H1 (cell line): ENCODE measurements at regions not wholly inside any gene's neighbourhood (a gene's known extent, or its start where the extent isn't known, plus 50 kb on each side); places are given as distances from the start of the nearest gene placed in this dataset.
"Not testable (repeated sequence)": the region's sequence is repeated elsewhere in the genome, so short reads cannot be mapped to it uniquely, and the experiment has no call there.

Experiments used
- CTCF ChIA-PET: fragments of 300-600 bp; sonication (Branson Sonifier 250); formaldehyde crosslinking; loops from one replicate; lab custom pipeline; 2021; ENCODE audit not compliant: partially characterized antibody; lab: Charles Lee
- POLR2A ChIA-PET: fragments of 300-600 bp; sonication (Branson Sonifier 250); formaldehyde crosslinking; loops from one replicate; lab custom pipeline; 2021; ENCODE audit warnings: inconsistent platforms; ENCODE audit not compliant: partially characterized antibody; lab: Charles Lee
- DNase-seq, 2 experiments: peaks; one replicate each; pipeline versions ENCODE4 v3.0.0 to v3.0.0-alpha.2; 2010 to 2022; ENCODE audit warnings: low spot score in 2 of 2, low read depth in 1 of 2, mixed read lengths in 1 of 2
- FAIRE-seq: peaks from 2 replicates; lab custom pipeline; 2011; peaks lifted over from hg19 to GRCh38; lab: Jason Lieb, UNC
- H2AFZ ChIP-seq: 2 replicates; pipeline ENCODE4 v1.8.1; 2012; ENCODE audit warnings: low read length, inconsistent platforms
- H2AK5ac ChIP-seq: 2 replicates; pipeline ENCODE4 v1.6.1; 2013; ENCODE audit warnings: low read depth, low read length
- H2BK120ac ChIP-seq: replicated peaks from 2 replicates; pipeline ENCODE3; 2013; ENCODE audit warnings: low read depth, low read length, inconsistent platforms
- H2BK12ac ChIP-seq: 2 replicates; pipeline ENCODE4 v1.6.1; 2013; ENCODE audit warnings: low read depth, low read length
- H2BK15ac ChIP-seq: 2 replicates; pipeline ENCODE4 v1.6.1; 2013; ENCODE audit warnings: low read length
- H2BK20ac ChIP-seq: 2 replicates; pipeline ENCODE4 v1.6.1; 2013; ENCODE audit warnings: low read length
- H2BK5ac ChIP-seq: 2 replicates; pipeline ENCODE4 v1.6.1; 2013; ENCODE audit warnings: low read depth, low read length
- H3K14ac ChIP-seq: 2 replicates; pipeline ENCODE4 v1.6.1; 2013; ENCODE audit warnings: inconsistent platforms; ENCODE audit not compliant: insufficient read length
- H3K18ac ChIP-seq: 2 replicates; pipeline ENCODE4 v1.6.1; 2013; ENCODE audit warnings: low read length; ENCODE audit errors: extremely low read depth
- H3K23ac ChIP-seq: 2 replicates; pipeline ENCODE4 v1.6.1; 2013; ENCODE audit warnings: inconsistent platforms; ENCODE audit not compliant: insufficient read length
- H3K23me2 ChIP-seq: 2 replicates; pipeline ENCODE4 v1.6.1; 2013; ENCODE audit warnings: low read depth, low read length
- H3K27ac ChIP-seq: 2 replicates; pipeline ENCODE4 v1.6.1; 2011; ENCODE audit warnings: low read depth, low read length, inconsistent platforms
- H3K27me3 ChIP-seq, 4 experiments: replicated peaks in 1 of 4; 1 replicate in 1 of 4; 2 replicates in 3 of 4; pipeline versions ENCODE4 v1.6.1 to v1.8.1; 2011 to 2013; ENCODE audit warnings: low read length in 3 of 4, mild to moderate bottlenecking in 3 of 4, inconsistent platforms in 2 of 4, mixed read lengths in 2 of 4, moderate library complexity in 1 of 4; ENCODE audit not compliant: control insufficient read depth in 3 of 4, insufficient read depth in 3 of 4; ENCODE audit errors: extremely low read depth in 1 of 4
- H3K36me3 ChIP-seq, 4 experiments: 2 replicates each; pipeline versions ENCODE4 v1.6.1 to v1.8.1; 2011 to 2013; ENCODE audit warnings: mild to moderate bottlenecking in 4 of 4, low read length in 3 of 4, moderate library complexity in 2 of 4, control low read depth in 1 of 4, inconsistent platforms in 1 of 4; ENCODE audit not compliant: insufficient read depth in 4 of 4, control insufficient read depth in 2 of 4
- H3K4ac ChIP-seq: replicated peaks from 2 replicates; pipeline ENCODE3; 2013; ENCODE audit warnings: low read length, low read depth, mixed read lengths, inconsistent platforms; ENCODE audit not compliant: insufficient read length
- H3K4me1 ChIP-seq, 4 experiments: replicated peaks in 1 of 4; 1 replicate in 1 of 4; 2 replicates in 3 of 4; pipeline versions ENCODE4 v1.6.1 to v1.8.1; 2011 to 2013; ENCODE audit warnings: low read length in 3 of 4, inconsistent platforms in 2 of 4, mixed read lengths in 1 of 4; ENCODE audit not compliant: insufficient read depth in 4 of 4, control insufficient read depth in 3 of 4
- H3K4me2 ChIP-seq, 2 experiments: 2 replicates each; pipeline versions ENCODE4 v1.6.1 to v1.8.1; 2011 to 2013; ENCODE audit warnings: low read depth in 2 of 2, low read length in 2 of 2, control low read depth in 1 of 2, inconsistent platforms in 1 of 2, mild to moderate bottlenecking in 1 of 2; ENCODE audit not compliant: insufficient read depth in 1 of 2
- H3K4me3 ChIP-seq, 4 experiments: fragments of 200-600, 300-600 bp in 1 of 4; sonication (generic), shearing (Covaris generic), sonication (Bioruptor Twin) in 1 of 4; 2 replicates each; pipeline versions ENCODE4 v1.5.1 to v1.8.1; 2011 to 2016; ENCODE audit warnings: low read length in 4 of 4, low read depth in 3 of 4, control low read depth in 2 of 4, inconsistent platforms in 2 of 4, mild to moderate bottlenecking in 2 of 4, mixed read lengths in 1 of 4, moderate library complexity in 1 of 4; ENCODE audit not compliant: insufficient read depth in 2 of 4; ENCODE audit errors: extremely low read depth in 1 of 4
- H3K56ac ChIP-seq: replicated peaks from 2 replicates; pipeline ENCODE3; 2013; ENCODE audit warnings: low read depth, mild to moderate bottlenecking, mixed read lengths, low read length, inconsistent platforms; ENCODE audit not compliant: insufficient read length
- H3K79me1 ChIP-seq: 2 replicates; pipeline ENCODE4 v1.6.1; 2013; ENCODE audit warnings: low read depth, low read length, control low read depth
- H3K79me2 ChIP-seq, 2 experiments: 2 replicates each; pipeline versions ENCODE4 v1.6.1 to v1.8.1; 2012 to 2013; ENCODE audit warnings: low read length in 2 of 2, mild to moderate bottlenecking in 2 of 2, inconsistent platforms in 1 of 2; ENCODE audit not compliant: insufficient read depth in 2 of 2, control insufficient read depth in 1 of 2
- H3K9ac ChIP-seq, 4 experiments: replicated peaks in 1 of 4; 1 replicate in 1 of 4; 2 replicates in 3 of 4; pipeline versions ENCODE4 v1.6.1 to v1.8.1; 2011 to 2013; ENCODE audit warnings: low read depth in 3 of 4, low read length in 3 of 4, control low read depth in 2 of 4, mild to moderate bottlenecking in 2 of 4, moderate library complexity in 2 of 4, inconsistent platforms in 1 of 4; ENCODE audit errors: extremely low read depth in 1 of 4
- H3K9me3 ChIP-seq, 2 experiments: 2 replicates each; pipeline versions ENCODE4 v1.6.1 to v1.8.1; 2012 to 2013; ENCODE audit warnings: mild to moderate bottlenecking in 2 of 2, moderate library complexity in 2 of 2, control low read depth in 1 of 2, inconsistent platforms in 1 of 2, low read depth in 1 of 2, low read length in 1 of 2, mixed read lengths in 1 of 2; ENCODE audit not compliant: insufficient read depth in 2 of 2
- H4K20me1 ChIP-seq, 2 experiments: replicated peaks in 1 of 2; 2 replicates each; pipeline versions ENCODE3 to v1.8.1; 2011 to 2013; ENCODE audit warnings: inconsistent platforms in 2 of 2, low read length in 2 of 2, mild to moderate bottlenecking in 1 of 2; ENCODE audit not compliant: insufficient read depth in 2 of 2, control insufficient read depth in 1 of 2
- H4K5ac ChIP-seq: 2 replicates; pipeline ENCODE4 v1.6.1; 2013; ENCODE audit warnings: low read length, low read depth, mixed read lengths, inconsistent platforms; ENCODE audit not compliant: insufficient read length
- H4K8ac ChIP-seq: 2 replicates; pipeline ENCODE4 v1.8.0; 2013; ENCODE audit warnings: mild to moderate bottlenecking, moderate library complexity, low read length, inconsistent platforms; ENCODE audit not compliant: insufficient read depth; ENCODE audit errors: extremely low read depth
- H4K91ac ChIP-seq: replicated peaks from 2 replicates; pipeline ENCODE3; 2013; ENCODE audit warnings: low read length, mixed read lengths, inconsistent platforms; ENCODE audit not compliant: insufficient read length
- WGBS, 2 experiments: shearing (Covaris generic) in 1 of 2; methylation state at CpG; one replicate each; pipeline versions ENCODE4 v1.1.6 to v1.1.7; 2013 to 2015; ENCODE audit warnings: low lambda C conversion rate in 2 of 2, mixed read lengths in 2 of 2, inconsistent platforms in 1 of 2, low coverage in 1 of 2, missing lambda C conversion rate in 1 of 2; ENCODE audit not compliant: insufficient replicate concordance in 2 of 2, insufficient coverage in 1 of 2, insufficient read length in 1 of 2; ENCODE audit errors: extremely low coverage in 1 of 2, missing lambda C conversion rate in 1 of 2; 5-methylcytosine and 5-hydroxymethylcytosine counted together

GRCh38 chr4:77263976-77264375, 107.0 kb downstream of the CCNG2 start:
- CTCF ChIA-PET, H3K4me3 ChIP-seq, H2BK12ac ChIP-seq, H4K8ac ChIP-seq, H4K20me1 ChIP-seq, H4K5ac ChIP-seq, H3K4me1 ChIP-seq, H3K36me3 ChIP-seq, H2BK120ac ChIP-seq, H2BK15ac ChIP-seq, H3K23ac ChIP-seq, H3K9ac ChIP-seq, H3K23me2 ChIP-seq, H2AFZ ChIP-seq, POLR2A ChIA-PET, H2BK20ac ChIP-seq, H3K79me2 ChIP-seq, H3K27me3 ChIP-seq, FAIRE-seq, H4K91ac ChIP-seq, H3K18ac ChIP-seq, H3K9me3 ChIP-seq, H3K4me2 ChIP-seq, H3K27ac ChIP-seq, DNase-seq, H2AK5ac ChIP-seq, H3K14ac ChIP-seq, H3K79me1 ChIP-seq, H3K56ac ChIP-seq, H3K4ac ChIP-seq, H2BK5ac ChIP-seq: not testable (repeated sequence)
- WGBS, 2 experiments: 77% methylated on average over 4 of the region's 4 CpGs; no CpG with 5 or more reads in 1 of the 2 experiments
